GOT3 (cell line): ENCODE measurements at regions not wholly inside any gene's neighbourhood (a gene's known extent, or its start where the extent isn't known, plus 50 kb on each side); places are given as distances from the start of the nearest gene placed in this dataset.

Experiments used
- DNase-seq: peaks from one replicate; lab custom pipeline; 2025; ENCODE audit warnings: mixed read lengths; lab: John Stamatoyannopoulos, UW

DNA sequence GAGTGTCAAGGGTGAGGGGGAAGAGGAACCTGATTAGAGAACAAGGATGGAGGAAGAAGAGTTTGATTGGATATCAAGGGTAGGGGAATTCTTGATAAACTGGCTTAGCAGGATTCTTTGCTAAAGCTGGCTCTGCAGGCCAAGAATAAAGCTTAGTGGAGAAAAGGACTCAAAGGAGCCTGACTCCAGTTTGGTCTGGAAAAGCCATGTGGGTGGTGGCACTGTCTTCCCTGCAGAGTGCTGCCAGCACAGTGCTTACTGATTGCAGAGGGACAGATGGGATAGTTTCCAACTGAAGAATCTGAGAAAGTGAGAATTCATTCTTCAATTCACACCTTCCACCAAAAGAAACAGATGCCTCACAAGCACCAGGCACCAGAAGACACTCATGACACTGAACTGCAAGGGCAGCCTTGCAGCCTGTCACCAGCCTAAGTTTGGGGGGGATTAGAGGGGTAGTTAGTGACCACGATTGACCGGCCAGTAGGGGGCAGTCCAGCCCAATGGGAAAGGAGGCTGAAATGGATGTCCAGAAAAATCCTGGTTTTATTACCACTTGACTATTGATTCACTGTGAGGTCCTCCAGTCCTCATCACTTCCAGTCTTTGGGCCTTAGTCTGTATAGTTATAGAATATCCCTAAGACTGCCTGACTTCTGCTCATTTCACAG is 334.5 kb downstream of the SMAD2 start:
- no peak for DNase-seq

DNA sequence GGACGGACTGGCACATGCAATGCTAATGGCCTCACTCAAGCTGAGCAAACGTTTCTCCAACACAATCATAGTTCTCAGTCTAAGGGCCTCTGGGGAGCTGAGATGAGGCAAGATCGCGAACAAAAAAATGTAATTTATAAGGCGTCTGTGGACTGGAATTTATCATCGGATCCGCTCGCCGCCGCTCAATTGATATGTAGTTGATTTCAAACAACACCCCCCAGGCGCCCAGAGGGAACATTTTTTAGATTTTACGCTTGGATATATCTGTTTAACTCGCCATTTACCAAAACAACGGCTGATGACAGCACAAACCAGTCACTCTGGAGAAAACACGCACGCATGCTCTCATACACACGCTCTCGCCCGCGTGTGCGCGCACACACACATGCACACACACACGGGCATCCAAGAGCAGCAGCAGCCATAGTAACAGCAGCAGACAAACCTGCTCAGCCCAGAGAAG is 335.8 kb downstream of the SMAD2 start:
- no peak for DNase-seq

DNA sequence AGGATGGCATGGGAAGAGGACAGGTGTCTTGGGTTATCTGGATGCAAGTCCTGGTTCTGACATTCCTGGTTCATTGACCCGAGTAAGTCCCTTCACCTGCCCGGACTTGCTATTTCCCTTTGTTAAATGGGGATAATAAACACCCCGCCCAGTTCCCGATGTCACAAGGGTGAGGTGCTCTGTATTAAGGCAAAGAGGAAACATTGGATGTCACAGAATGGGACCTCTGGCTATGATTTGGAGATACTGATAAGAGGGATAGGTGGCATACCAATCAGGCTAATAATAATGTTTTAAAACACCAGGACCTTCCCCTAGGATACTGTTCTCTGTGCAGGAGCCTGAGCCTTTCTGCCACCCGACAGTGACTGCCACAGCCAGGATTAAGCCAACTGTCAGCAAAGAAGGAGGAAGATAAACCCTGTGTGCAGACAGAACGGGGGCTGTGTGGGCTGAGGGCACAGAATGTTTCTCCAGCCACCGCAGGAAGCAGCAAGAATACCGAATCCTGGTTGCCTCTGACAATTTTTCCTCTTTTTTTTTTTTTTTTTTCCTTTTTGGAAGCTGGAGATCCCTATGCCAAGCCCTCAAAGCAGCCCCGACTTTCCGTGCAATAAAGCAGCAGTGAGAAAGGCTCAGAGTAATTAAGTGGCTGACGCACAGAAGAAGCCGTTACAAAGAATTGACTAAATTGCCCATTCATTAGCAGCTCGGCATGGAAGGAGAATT is 336.6 kb downstream of the SMAD2 start:
- DNase-seq = no peak

DNA sequence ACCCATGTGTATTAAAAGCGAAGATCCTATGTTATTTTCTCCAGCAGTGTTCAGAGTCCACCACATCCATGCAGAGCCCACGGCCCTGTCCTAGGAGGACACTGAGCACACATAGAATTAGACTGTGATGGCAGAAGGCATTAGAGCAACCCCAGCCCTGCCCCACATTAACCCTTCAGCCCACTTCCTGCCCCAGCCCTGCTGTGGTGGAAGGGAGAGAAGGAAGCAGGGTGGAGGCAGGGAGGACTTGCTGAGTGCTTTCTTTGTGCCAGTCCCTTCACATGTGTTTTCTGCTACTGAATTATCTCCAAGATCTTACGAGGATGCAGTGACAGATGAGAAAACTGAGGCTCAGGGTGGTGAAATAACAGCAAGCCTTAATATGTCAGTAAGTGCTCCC is 339.0 kb downstream of the SMAD2 start:
- no peak for DNase-seq

DNA sequence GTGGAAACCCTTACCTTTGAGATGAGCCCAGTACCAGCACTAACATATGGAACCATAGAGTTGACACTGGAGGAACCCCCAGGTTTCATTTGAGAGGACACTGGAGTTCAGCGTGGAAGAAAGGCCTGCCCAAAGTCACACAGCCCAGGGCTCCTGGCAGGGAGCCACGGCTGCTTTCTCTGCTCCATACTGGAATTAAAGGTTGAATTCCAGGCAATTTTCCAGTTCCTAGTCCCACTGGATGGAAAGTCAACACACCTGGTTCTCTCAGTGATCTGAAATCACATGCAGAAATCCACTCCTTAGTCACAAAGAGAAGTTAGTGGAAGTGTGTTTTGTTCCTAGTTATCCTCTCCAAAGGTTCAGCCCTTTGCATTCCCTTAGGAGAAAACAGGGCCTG is 336.1 kb upstream of the SKOR2 start:
- no peak for DNase-seq

DNA sequence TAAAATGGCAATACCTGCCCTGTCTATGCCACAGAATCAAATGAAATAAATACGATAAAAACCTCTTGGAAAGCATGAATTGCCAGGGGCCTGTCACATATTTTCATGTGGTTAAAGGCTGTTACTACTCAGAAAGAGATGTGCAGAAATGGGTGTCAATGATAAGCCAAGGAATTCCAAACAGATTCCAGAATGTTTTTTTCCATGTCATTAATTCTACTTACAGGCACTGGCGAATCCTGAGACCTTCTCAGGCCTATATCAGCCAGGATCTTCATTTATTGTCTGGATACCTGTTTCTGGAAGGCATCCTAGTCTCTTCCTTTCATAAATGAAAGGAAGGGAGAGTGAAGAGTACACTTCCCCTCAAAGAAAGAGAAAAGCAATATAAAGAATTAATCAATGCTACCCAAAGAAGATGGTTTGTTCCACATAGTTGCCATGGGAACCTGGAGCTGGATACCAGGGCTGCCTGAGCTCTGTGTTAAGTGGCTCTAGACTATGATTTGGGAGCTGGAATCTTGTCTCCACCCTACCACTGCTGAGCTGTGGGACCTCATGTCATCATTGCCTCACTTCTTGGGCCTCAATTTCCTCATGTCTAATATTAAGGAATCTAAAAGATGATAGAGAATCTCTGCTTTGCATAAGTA is 335.1 kb upstream of the SKOR2 start:
- no peak for DNase-seq

DNA sequence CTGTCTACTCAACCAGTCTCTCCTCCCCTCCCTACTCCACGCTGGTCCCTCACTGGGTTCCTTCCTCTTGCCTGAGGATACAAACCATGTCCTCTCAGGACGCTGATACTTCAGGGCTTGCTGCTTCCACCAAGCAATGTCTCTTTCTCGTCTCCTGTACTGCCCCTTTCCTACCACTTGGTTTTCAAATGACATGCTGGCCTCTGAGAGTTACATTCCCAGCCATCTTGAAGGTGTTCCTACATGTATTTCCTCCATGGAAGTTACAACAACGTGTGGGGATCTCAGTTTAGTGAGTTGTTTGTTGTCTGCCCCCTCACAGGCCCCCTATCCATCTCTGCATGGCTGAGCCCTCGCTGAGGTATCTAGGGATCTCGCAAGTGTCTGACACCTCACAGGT is 334.5 kb upstream of the SKOR2 start:
- no peak for DNase-seq

DNA sequence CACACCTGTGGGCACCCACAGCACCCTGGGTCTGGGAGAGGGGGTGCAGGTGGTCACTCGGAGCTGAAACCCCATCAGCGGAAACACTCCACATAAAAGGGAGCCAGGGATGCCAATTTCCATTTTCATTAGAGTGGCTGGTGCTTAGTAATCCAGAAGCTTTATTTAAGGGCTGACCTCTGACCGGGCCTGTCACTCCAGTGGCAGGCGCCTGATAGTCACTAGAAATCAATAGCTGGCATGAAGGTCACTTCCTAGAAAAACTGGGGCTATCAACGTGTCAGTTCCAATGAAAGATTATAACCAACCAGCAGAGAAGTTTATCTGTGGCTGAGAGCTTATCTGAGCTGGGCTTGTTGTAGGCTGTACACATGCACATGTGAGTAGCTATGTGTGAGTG is 333.7 kb upstream of the SKOR2 start:
- DNase-seq = no peak

DNA sequence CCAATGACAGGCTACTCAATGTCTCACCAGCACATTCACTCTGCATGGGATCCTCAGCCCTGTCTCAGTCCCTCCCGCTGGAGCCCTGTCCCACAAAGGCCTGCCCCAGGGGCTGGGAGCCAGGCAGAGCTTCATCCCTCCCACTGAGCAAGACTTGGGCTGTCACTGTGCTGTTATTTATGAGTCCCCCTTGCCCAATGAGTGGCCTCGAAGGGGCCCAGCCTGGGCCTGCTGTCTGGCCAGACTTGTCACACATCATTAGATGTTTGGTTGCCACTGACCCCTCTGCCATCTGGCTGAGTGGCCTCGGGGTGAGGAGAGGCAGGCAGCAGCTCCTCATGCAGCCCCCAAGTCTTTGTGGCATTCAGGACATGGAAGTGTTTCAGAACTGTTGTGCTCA is 330.6 kb upstream of the SKOR2 start:
- DNase-seq = no peak

DNA sequence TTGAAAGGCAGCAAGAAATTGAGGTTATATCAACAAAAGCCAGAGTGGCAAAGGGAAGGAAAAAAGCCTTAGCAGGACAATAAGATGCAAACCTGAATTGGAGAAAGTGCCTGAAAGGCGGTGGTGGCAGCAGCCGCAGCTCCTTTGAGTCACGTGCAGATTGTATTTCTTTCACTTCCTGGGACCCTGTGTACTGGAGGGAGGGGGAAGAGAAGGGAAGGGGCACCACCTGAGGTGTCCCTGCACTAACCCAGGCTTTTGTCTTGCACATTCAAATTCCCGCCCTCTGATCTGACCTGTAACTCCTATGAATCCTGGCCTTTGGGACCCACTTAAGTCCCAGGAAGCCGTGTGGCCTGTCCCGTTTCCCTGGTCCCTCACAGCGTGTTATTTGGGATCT is 326.1 kb upstream of the SKOR2 start:
- no peak for DNase-seq

DNA sequence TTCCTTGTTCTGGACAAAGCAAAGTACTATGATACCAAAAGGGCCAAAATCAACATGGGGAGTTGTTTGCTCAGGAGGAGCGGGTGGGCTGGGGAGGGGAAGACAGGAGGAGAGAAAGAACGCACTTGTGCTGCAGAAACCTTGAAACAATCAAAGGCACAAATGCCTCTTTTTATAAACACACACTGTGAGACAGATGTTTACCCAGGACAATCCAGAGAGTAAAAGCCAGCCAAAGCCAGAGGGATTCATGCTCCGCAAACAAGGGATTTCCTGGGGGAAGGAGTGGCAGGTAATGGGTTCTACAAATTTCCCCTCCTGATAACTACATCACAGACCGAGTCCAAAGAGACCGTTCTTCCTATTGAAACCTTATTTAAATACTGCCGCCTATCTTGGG is 323.5 kb upstream of the SKOR2 start:
- no peak for DNase-seq

DNA sequence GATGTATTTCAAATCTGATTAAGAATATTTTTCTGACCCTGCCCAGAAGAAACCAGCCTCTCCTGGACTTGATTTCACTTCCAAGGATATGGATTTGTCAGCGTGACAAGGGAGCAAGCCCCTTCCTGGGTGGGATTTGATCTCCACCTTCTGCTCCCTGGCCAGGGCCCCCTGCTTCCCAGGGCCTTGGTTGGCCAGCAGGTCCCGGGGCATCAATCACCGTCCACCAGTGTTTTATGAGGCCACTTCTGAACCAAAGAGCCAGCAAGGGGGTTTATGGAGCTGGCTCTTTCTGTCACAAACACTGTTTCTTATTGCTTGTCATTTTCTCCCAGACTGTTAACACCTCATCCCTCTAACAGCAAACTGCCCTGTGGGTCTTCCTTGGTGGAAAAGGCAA is 320.5 kb upstream of the SKOR2 start:
- DNase-seq = no peak

DNA sequence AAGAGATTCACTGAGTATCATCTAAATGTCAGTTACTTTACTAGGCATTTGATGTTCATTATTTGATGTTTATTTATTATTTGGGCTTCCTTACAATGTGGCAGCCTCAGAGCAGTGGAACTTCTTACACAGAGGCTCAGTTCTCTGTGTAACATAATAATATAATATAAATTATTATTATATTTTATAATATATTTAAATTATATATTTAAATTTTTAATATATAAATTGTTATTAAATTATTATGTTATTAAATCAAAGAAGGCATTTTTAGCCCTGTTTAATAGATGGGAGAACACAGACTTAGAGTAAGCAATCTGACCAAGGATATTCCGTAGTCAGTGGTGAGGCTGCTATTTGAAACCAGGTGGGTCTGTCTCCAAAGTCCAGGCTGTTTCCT is 315.3 kb upstream of the SKOR2 start:
- DNase-seq = no peak

DNA sequence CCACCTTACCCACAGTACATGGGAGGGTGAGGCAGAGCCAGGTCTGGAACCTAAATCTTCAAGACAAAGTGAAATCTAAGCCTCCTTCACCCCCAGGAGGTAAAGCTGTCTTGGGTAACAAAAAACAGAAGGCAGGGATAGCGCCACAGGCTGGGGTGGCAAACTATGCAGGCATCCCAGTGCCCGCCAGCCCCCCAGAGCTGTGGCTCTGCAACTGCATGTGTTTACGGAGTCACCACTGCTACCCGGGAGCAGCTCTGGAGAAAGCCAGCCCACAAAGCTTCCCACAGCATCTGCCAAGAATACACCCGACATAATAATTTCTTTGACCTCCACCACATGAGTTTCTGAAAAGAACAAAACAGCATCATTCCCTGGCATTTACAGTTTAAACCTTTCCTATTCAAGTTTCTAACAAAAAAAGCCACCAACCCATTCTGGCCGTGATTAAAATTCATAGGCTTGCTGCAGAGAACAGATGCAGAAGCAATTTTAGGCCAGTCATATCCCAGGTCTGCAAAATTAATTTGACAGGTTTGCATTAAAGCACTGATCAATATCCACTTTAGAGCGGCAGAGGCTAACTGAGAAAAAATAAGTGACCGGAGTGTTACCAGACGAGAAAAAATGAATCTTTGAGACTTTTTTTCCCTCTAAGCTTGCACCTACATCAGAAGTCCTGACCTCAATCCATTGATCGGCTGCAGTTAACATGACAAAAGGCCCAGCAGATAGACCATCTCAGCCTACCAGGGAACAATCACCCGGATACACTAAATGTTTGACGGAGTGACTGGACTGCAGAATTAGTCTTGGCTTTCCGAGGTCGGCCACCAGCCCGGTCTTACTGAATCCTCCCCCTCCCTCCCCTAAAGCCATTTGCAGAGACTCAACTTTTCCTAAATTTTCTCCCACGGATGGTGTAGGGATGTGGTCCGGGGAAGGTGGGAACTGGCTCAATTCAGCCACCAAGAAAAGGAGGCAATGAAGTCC is 309.6 kb upstream of the SKOR2 start:
- DNase-seq = no peak

DNA sequence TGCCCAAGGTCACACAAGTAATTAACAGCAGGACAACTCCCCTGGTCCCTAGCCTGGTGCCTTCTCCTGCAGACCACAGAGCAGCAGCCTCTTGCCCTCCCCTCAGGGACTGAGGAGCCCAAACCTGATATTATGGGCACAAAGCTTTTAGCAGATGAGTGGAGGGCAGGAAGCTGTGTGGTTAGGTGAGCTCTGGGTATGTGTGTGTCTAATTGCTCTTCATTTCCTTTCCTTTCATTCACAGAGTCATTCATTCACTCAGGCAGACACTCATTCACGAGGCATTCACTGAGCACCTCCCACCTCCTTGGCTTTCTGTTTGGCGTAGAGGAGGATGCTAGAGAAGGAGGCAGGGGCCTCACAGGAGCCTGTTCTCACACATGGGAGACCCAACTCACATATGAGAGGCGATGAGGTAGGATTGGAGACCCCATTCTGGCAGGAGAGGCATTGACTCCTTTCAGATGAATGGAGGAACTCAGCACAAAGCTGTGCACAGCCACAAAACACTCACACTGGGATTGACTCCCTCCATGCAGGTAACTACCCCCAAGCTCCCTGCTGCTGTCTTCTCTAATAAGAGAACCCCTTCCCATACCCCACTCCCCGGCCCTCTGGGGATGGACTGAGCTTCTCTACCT is 306.8 kb upstream of the SKOR2 start:
- no peak for DNase-seq

DNA sequence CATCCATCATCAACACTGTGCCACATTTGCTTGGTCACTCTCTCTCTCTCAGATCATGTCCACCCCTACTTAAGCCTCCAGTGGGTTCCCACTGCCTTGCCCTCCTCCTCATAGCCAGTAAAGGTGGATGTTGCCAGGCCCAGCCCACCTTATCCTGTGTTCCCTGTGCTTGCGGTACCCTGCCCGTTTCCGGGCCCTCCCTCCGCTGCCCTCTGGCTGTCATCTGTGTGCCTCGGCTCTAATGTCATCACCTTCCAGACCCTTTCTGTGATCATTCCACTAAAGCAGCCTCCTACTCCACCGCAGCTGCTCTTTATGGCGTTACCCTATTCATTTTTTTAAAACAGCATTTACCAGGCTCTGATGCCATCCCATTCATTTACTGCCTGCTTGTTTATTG is 305.7 kb upstream of the SKOR2 start:
- no peak for DNase-seq

DNA sequence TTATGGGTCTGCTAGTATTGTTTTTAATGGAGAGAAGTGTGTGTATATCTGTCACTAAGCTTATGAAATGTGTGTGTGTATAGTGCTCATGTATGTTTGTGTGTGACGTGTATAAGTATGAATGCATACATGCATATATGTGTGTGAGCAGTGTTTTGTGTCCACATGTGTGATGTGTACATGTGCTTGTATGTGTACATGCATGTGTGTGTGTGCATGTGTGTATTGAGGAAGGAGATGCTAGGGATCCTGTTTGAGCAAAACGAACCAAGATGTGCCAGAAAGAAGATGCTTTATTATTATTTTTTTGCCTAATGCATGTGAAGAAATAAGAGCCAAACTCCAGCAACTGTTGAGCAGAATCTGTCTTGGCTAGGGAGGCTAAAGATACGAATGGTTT is 301.3 kb upstream of the SKOR2 start:
- DNase-seq = no peak

DNA sequence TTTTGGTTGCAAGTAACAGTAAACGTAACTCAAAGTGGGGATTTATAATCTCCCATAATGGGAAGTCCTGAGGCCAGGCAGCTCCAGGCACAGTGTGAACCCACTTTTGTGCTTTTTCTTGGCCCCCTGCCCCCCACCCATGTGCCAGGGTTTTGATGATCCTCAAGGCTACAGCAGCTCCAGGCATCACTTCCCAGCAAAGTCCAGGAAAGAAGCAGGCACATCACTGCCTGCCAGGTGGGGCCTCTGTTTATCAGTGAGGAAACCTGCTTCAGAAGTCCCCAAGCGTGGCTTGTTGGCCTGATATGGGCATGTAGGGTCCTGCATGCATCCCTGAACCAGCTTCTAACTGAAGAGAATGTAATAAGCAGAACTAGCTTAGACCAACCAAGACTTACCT is 299.2 kb upstream of the SKOR2 start:
- no peak for DNase-seq

DNA sequence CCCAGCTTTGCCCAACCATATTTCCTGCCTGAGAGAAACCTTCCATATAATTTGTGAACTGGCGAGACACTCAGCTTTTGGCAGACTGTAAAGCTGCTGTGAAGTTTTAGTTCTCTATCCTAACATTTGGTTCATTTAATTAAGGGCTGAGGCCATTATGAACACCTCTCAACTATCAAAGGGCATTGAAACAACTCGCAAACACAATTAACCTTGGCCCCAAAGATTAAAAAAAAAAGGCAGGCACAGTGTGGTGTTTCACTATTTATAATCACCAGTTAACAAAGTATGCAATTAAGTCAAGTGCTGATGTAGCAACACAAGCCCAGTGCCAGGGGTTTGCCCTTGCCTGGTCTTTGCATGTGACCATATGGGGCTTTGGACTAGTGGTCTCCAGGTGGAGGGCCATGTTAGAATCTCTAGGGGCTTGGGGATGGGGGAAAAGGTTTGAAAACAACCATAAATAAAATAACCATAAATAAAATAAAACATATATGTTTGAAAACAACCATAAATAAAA is 297.6 kb upstream of the SKOR2 start:
- no peak for DNase-seq

DNA sequence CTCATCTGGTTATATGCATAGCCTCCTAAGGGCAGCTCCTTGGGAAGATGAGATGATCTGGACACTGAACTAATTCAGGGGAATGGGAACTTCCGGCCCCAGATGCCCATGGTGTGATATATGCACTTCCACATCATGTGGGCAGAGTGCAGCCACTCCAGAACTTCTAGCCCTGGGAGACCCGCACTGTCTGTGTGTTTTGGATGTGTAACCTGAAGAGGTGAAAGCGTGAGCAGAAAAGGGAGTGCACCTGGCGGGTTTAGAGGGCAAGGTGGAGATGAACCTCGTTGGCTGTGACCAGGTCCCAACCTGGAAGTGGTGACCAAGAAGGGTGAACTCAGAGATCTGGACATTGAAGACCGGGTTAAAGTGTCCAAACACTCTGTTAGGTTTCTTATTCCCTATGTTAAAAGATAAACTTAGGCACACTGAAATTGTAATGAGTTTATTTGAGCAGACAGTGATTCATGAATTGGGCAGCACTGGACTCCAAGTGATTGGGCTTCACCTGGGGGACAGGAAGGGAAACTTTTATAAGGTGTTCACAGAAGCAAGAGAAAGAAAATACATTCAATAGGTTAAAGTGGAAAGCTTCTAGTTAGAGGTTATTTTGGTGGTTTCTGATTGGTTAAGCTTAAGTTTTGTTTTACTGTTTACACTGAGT is 296.2 kb upstream of the SKOR2 start:
- no peak for DNase-seq

DNA sequence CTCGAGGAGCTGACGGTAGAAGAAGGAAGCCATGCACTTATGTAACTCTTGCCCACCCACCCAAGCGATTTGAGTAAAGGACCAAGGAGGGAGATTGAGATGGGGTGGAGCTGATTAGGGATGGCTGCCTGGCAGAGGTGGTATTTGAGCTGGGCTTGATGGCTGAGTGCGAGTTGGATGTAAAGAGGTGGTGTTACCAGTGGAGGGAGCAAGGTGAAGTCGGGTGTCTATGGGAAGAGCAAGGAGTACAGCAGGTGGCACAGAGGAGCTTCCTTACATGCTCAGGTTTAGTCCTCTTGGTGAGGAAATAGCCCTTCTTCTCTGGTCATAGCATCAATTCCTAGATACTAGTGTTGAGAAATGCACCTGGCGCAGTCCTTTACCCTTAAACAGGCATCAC is 294.2 kb upstream of the SKOR2 start:
- DNase-seq = no peak
